PC-9 (cell line): ENCODE measurements at regions not wholly inside any gene's neighbourhood (a gene's known extent, or its start where the extent isn't known, plus 50 kb on each side); places are given as distances from the start of the nearest gene placed in this dataset.

Source experiments
- EZH2 ChIP-seq: fragments of 200-600 bp; sonication (generic); IDR thresholded peaks from 2 replicates; pipeline ENCODE4 v1.8.0; 2017; ENCODE audit warnings: antibody characterized with exemption, low read depth
- TF ChIP-seq, protein P1 (sequence below): fragments of 200-600 bp; sonication (generic); conservative IDR thresholded peaks from 2 replicates; pipeline ENCODE4 v1.6.1; 2017; ENCODE audit warnings: mixed run types, antibody characterized with exemption, mild to moderate bottlenecking, moderate library complexity

DNA sequence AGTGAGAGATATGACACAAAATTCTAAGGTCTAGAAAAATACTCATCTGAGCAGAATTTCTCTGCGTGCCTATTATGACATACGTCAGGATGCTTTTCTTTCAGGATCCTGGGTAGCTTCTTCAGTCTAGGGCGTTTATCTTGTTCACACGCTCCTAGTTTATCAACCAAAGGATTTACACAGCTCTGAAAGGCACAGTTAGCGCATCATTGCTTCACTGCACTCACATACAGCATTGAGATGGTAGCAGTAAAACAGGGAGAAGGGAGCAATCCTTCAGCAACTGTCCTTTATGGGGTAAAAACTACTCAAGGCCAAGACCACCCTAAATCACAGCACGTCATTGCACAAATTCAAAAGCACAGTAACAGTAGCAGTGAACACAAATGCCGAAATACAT is 222.8 kb downstream of the SUCLG1 start:
- TF ChIP-seq, protein P1, sequence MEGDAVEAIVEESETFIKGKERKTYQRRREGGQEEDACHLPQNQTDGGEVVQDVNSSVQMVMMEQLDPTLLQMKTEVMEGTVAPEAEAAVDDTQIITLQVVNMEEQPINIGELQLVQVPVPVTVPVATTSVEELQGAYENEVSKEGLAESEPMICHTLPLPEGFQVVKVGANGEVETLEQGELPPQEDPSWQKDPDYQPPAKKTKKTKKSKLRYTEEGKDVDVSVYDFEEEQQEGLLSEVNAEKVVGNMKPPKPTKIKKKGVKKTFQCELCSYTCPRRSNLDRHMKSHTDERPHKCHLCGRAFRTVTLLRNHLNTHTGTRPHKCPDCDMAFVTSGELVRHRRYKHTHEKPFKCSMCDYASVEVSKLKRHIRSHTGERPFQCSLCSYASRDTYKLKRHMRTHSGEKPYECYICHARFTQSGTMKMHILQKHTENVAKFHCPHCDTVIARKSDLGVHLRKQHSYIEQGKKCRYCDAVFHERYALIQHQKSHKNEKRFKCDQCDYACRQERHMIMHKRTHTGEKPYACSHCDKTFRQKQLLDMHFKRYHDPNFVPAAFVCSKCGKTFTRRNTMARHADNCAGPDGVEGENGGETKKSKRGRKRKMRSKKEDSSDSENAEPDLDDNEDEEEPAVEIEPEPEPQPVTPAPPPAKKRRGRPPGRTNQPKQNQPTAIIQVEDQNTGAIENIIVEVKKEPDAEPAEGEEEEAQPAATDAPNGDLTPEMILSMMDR, result no peak
- no peak for TF ChIP-seq EZH2
